ENCODE measurements at regions not wholly inside any gene's neighbourhood (a gene's known extent, or its start where the extent isn't known, plus 50 kb on each side); places are given as distances from the start of the nearest gene placed in this dataset.

- Mint-ChIP-seq H3K4me3 (ENCODE audit: unreplicated experiment) (no peak overlapping the region), H3K9me3 (ENCODE audit: low read depth) (no peaks in the 10 kb centered on the region), H3K4me1 (ENCODE audit: low read depth) (no peaks in the 10 kb centered on the region), H3K36me3 (ENCODE audit: low read depth) (peaks cover under 1% of the 10 kb centered on the region), H3K27ac (ENCODE audit: unreplicated experiment) (no peak overlapping the region), H3K27me3 (ENCODE audit: low read depth) (peaks cover 84% of the 10 kb centered on the region)
- TF ChIP-seq CTCF (IDR thresholded peaks at IDR 0.05) = no peak
- DNase-seq (ENCODE audit: low spot score) = no peak
Measured at GRCh38 chr7:25870574-25870973, 281.4 kb upstream of the NFE2L3 start.

GRCh38 chr7:25876092-25876491 lies 275.9 kb upstream of the NFE2L3 start:
- DNase-seq (ENCODE audit: low spot score) = no peak
- no peak for TF ChIP-seq CTCF (IDR thresholded peaks at IDR 0.05)
- no peaks in the 10 kb centered on the region for H3K9me3 Mint-ChIP-seq (ENCODE audit: low read depth)
- H3K36me3 Mint-ChIP-seq (ENCODE audit: low read depth) = peaks cover 2% of the 10 kb centered on the region
- peaks cover 85% of the 10 kb centered on the region for H3K27me3 Mint-ChIP-seq (ENCODE audit: low read depth)
- no peaks in the 10 kb centered on the region for H3K4me1 Mint-ChIP-seq (ENCODE audit: low read depth)
- H3K27ac Mint-ChIP-seq (ENCODE audit: unreplicated experiment) = no peak overlapping the region
- no peak overlapping the region for H3K4me3 Mint-ChIP-seq (ENCODE audit: unreplicated experiment)

- H3K36me3 Mint-ChIP-seq (ENCODE audit: low read depth) = peaks cover 2% of the 10 kb centered on the region
- no peaks in the 10 kb centered on the region for H3K9me3 Mint-ChIP-seq (ENCODE audit: low read depth)
- no peak for DNase-seq (ENCODE audit: low spot score)
- TF ChIP-seq CTCF (IDR thresholded peaks at IDR 0.05) = no peak
- no peak overlapping the region for H3K27ac Mint-ChIP-seq (ENCODE audit: unreplicated experiment)
- peaks cover 77% of the 10 kb centered on the region for H3K27me3 Mint-ChIP-seq (ENCODE audit: low read depth)
- no peaks in the 10 kb centered on the region for H3K4me1 Mint-ChIP-seq (ENCODE audit: low read depth)
- no peak overlapping the region for H3K4me3 Mint-ChIP-seq (ENCODE audit: unreplicated experiment)
Measured at GRCh38 chr7:25877802-25878789, 273.9 kb upstream of the NFE2L3 start.

- Mint-ChIP-seq H3K27ac (ENCODE audit: unreplicated experiment) (no peak overlapping the region), H3K36me3 (ENCODE audit: low read depth) (peaks cover 2% of the 10 kb centered on the region), H3K9me3 (ENCODE audit: low read depth) (no peaks in the 10 kb centered on the region), H3K4me3 (ENCODE audit: unreplicated experiment) (no peak overlapping the region), H3K4me1 (ENCODE audit: low read depth) (no peaks in the 10 kb centered on the region), H3K27me3 (ENCODE audit: low read depth) (peaks cover 75% of the 10 kb centered on the region)
- DNase-seq (ENCODE audit: low spot score) = no peak
- TF ChIP-seq CTCF (IDR thresholded peaks at IDR 0.05) = no peak
Measured at GRCh38 chr7:25879799-25880198, 272.2 kb upstream of the NFE2L3 start.

- H3K27me3 Mint-ChIP-seq (ENCODE audit: low read depth) = peaks cover 76% of the 10 kb centered on the region
- no peak overlapping the region for H3K4me3 Mint-ChIP-seq (ENCODE audit: unreplicated experiment)
- no peaks in the 10 kb centered on the region for H3K4me1 Mint-ChIP-seq (ENCODE audit: low read depth)
- peaks cover 2% of the 10 kb centered on the region for H3K36me3 Mint-ChIP-seq (ENCODE audit: low read depth)
- H3K27ac Mint-ChIP-seq (ENCODE audit: unreplicated experiment) = no peak overlapping the region
- no peak for TF ChIP-seq CTCF (IDR thresholded peaks at IDR 0.05)
- DNase-seq (ENCODE audit: low spot score) = no peak
- no peaks in the 10 kb centered on the region for H3K9me3 Mint-ChIP-seq (ENCODE audit: low read depth)
Measured at GRCh38 chr7:25881317-25882037, 270.5 kb upstream of the NFE2L3 start.

All from chondrocyte (in vitro differentiated cells).